CD14-positive monocyte (primary cell): ENCODE measurements at regions not wholly inside any gene's neighbourhood (a gene's known extent, or its start where the extent isn't known, plus 50 kb on each side); places are given as distances from the start of the nearest gene placed in this dataset.

Experiments
- DNase-seq, 3 donors: peaks; one replicate each; pipeline ENCODE4 v3.0.0-alpha.2; 2011 to 2022
- H2AFZ ChIP-seq: 2 replicates; pipeline ENCODE4 v1.6.0; 2012; ENCODE audit warnings: mild to moderate bottlenecking, low read depth, low read length, inconsistent platforms; ENCODE audit not compliant: insufficient read depth, poor library complexity, severe bottlenecking
- H3K27ac ChIP-seq, 2 donors: 1 replicate in 1 of 2; 2 replicates in 1 of 2; pipeline ENCODE4 v1.5.1; 2012 to 2013; ENCODE audit warnings: low read length in 2 of 2, control low read depth in 1 of 2, inconsistent platforms in 1 of 2, low read depth in 1 of 2, mild to moderate bottlenecking in 1 of 2
- H3K27me3 ChIP-seq, 2 donors: one replicate each; pipeline versions ENCODE4 v1.6.0 to v1.6.1; 2011 to 2013; ENCODE audit warnings: low read length in 2 of 2; ENCODE audit not compliant: control insufficient read depth in 2 of 2, insufficient read depth in 2 of 2
- H3K36me3 ChIP-seq, 2 donors: replicated peaks in 1 of 2; 1 replicate in 1 of 2; 2 replicates in 1 of 2; pipeline versions ENCODE4 v1.5.1 to v1.6.1; 2012 to 2013; ENCODE audit warnings: low read length in 2 of 2, control low read depth in 1 of 2, inconsistent platforms in 1 of 2, mild to moderate bottlenecking in 1 of 2; ENCODE audit not compliant: insufficient read depth in 2 of 2, control insufficient read depth in 1 of 2
- H3K4me1 ChIP-seq, 2 donors: 1 replicate in 1 of 2; 2 replicates in 1 of 2; pipeline versions ENCODE4 v1.5.1 to v1.6.1; 2012 to 2013; ENCODE audit warnings: low read length in 2 of 2, control low read depth in 1 of 2, inconsistent platforms in 1 of 2, mild to moderate bottlenecking in 1 of 2, moderate library complexity in 1 of 2; ENCODE audit not compliant: insufficient read depth in 2 of 2, control insufficient read depth in 1 of 2
- H3K4me2 ChIP-seq: replicated peaks from 2 replicates; pipeline ENCODE3; 2012; ENCODE audit warnings: low read length, moderate library complexity, mild to moderate bottlenecking; ENCODE audit not compliant: poor library complexity, severe bottlenecking; ENCODE audit errors: extremely low read depth
- H3K4me3 ChIP-seq, 3 experiments: fragments of 200-600 bp in 1 of 3; sonication (generic) in 1 of 3; replicated peaks in 1 of 3; 1 replicate in 2 of 3; 2 replicates in 1 of 3; pipeline ENCODE4 v1.5.1; 2011 to 2013; ENCODE audit warnings: low read length in 3 of 3, mild to moderate bottlenecking in 3 of 3, control low read depth in 2 of 3, low read depth in 2 of 3, inconsistent platforms in 1 of 3, moderate library complexity in 1 of 3
- H3K79me2 ChIP-seq: 2 replicates; pipeline ENCODE4 v1.6.0; 2012; ENCODE audit warnings: mild to moderate bottlenecking, control low read depth, inconsistent platforms, low read length, moderate library complexity; ENCODE audit not compliant: insufficient read depth
- H3K9ac ChIP-seq: 2 replicates; pipeline ENCODE4 v1.6.0; 2017; ENCODE audit warnings: low read length, mild to moderate bottlenecking; ENCODE audit not compliant: insufficient read depth, poor library complexity, severe bottlenecking
- H3K9me3 ChIP-seq, 2 donors: replicated peaks in 1 of 2; 1 replicate in 1 of 2; 2 replicates in 1 of 2; pipeline versions ENCODE4 v1.5.1 to v1.6.1; 2012 to 2013; ENCODE audit warnings: low read length in 2 of 2, control low read depth in 1 of 2; ENCODE audit not compliant: control insufficient read depth in 1 of 2, insufficient read depth in 1 of 2
- H4K20me1 ChIP-seq: 2 replicates; pipeline ENCODE4 v1.6.0; 2012; ENCODE audit warnings: mild to moderate bottlenecking, low read length, control low read depth, moderate library complexity; ENCODE audit not compliant: insufficient read depth
- H3K27ac Mint-ChIP-seq, 7 donors: one replicate each; pipeline ENCODE4 v1.8.0; 2020; ENCODE audit warnings: mild to moderate bottlenecking in 7 of 7, mixed read lengths in 7 of 7, moderate library complexity in 6 of 7, inconsistent platforms in 2 of 7
- H3K27me3 Mint-ChIP-seq, 3 donors: one replicate each; pipeline ENCODE4 v1.8.0; 2021 to 2022; ENCODE audit warnings: low read depth in 3 of 3, mild to moderate bottlenecking in 3 of 3, mixed read lengths in 3 of 3, moderate library complexity in 3 of 3, inconsistent platforms in 1 of 3
- H3K36me3 Mint-ChIP-seq, 2 donors: one replicate each; pipeline ENCODE4 v1.8.0; 2020; ENCODE audit warnings: mixed read lengths in 2 of 2, inconsistent platforms in 1 of 2, mild to moderate bottlenecking in 1 of 2
- H3K4me1 Mint-ChIP-seq: one replicate; pipeline ENCODE4 v1.8.0; 2020; ENCODE audit warnings: mild to moderate bottlenecking, mixed read lengths
- H3K4me3 Mint-ChIP-seq, 2 donors: one replicate each; pipeline ENCODE4 v1.8.0; 2020; ENCODE audit warnings: mild to moderate bottlenecking in 2 of 2, mixed read lengths in 2 of 2, moderate library complexity in 1 of 2
- H3K9me3 Mint-ChIP-seq, 7 donors: one replicate each; pipeline ENCODE4 v1.8.0; 2020 to 2022; ENCODE audit warnings: mixed read lengths in 7 of 7, mild to moderate bottlenecking in 6 of 7, moderate library complexity in 6 of 7, inconsistent platforms in 2 of 7
- WGBS: methylation state at CpG from one replicate; pipeline ENCODE4 v1.1.5; 2013; ENCODE audit warnings: missing lambda C conversion rate; ENCODE audit not compliant: insufficient coverage; 5-methylcytosine and 5-hydroxymethylcytosine counted together
- intact Hi-C, 2 donors: fragments of 100-400 bp; cut with micrococcal nuclease; formaldehyde crosslinking; loops; one replicate each; pipeline versions ENCODE4 v1.15.0 to v1.15.1; 2023
- TF ChIP-seq, protein P1 (sequence below): fragments of 200-600 bp; IDR thresholded peaks from one replicate; pipeline ENCODE4 v1.8.0; 2022; ENCODE audit warnings: antibody characterized with exemption, mild to moderate bottlenecking

GRCh38 chr22:49642331-49642730 is 185.3 kb downstream of the BRD1 start:
- H3K4me1 ChIP-seq: no peaks in the 10 kb centered on the region
- peaks cover 0 to 2% (median 0%) of the 10 kb centered on the region in 7 donors for H3K9me3 Mint-ChIP-seq
- peaks cover 97% of the 10 kb centered on the region for H4K20me1 ChIP-seq
- H3K27ac ChIP-seq: no peak overlapping the region
- H3K4me3 ChIP-seq: no peak overlapping the region
- no peak overlapping the region for H3K4me3 Mint-ChIP-seq
- H3K79me2 ChIP-seq: peaks cover 65% of the 10 kb centered on the region
- H3K36me3 ChIP-seq: peaks cover 9 to 27% of the 10 kb centered on the region in 2 donors
- intact Hi-C loops: no loop called here
- no peak overlapping the region for H2AFZ ChIP-seq
- H3K27me3 Mint-ChIP-seq: peaks cover 0 to 4% (median 0%) of the 10 kb centered on the region in 3 donors
- H3K9ac ChIP-seq: no peak overlapping the region
- WGBS: 84% methylated on average over 7 of the region's 7 CpGs
- H3K36me3 Mint-ChIP-seq: peaks cover 18 to 33% of the 10 kb centered on the region in 2 donors
- H3K27ac Mint-ChIP-seq: no peak overlapping the region
- H3K27me3 ChIP-seq: no peaks in the 10 kb centered on the region
- TF ChIP-seq, protein P1, sequence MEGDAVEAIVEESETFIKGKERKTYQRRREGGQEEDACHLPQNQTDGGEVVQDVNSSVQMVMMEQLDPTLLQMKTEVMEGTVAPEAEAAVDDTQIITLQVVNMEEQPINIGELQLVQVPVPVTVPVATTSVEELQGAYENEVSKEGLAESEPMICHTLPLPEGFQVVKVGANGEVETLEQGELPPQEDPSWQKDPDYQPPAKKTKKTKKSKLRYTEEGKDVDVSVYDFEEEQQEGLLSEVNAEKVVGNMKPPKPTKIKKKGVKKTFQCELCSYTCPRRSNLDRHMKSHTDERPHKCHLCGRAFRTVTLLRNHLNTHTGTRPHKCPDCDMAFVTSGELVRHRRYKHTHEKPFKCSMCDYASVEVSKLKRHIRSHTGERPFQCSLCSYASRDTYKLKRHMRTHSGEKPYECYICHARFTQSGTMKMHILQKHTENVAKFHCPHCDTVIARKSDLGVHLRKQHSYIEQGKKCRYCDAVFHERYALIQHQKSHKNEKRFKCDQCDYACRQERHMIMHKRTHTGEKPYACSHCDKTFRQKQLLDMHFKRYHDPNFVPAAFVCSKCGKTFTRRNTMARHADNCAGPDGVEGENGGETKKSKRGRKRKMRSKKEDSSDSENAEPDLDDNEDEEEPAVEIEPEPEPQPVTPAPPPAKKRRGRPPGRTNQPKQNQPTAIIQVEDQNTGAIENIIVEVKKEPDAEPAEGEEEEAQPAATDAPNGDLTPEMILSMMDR: no peak
- H3K9me3 ChIP-seq: no peaks in the 10 kb centered on the region
- DNase-seq: no peak
- no peak overlapping the region for H3K4me2 ChIP-seq
- H3K4me1 Mint-ChIP-seq: no peaks in the 10 kb centered on the region

DNA sequence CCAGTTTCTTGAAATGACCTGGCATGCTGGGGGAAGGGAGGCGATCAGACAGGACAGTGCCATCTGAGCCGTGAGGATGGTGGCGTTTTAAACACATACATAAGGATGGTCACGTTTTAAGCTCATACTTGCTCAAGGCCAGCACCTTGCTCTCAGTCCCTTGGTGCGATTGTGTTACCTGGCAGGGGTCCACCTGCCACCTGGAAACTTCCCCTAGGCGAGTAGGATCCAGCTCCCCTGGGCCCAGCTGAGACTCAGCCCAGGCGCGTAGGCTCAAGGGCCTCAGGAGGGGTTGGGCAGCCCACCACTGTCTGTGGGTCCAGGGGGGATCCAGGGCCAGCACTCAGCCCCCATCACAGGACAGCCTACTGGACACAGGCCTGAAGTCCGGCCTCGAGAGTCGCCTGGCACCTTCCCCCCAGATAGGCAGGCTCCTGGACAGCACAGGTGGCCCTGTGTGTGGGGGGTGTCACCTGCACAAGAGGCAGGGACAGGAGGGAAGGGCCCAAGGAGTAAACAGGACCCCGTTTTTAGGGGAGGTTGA is 185.8 kb downstream of the BRD1 start:
- H3K9ac ChIP-seq: no peak overlapping the region
- H3K27me3 ChIP-seq: no peaks in the 10 kb centered on the region
- no peak overlapping the region for H2AFZ ChIP-seq
- H4K20me1 ChIP-seq: peaks cover 97% of the 10 kb centered on the region
- H3K79me2 ChIP-seq: peaks cover 60% of the 10 kb centered on the region
- no peak overlapping the region for H3K27ac ChIP-seq
- Mint-ChIP-seq H3K27me3 (peaks cover 0 to 4% (median 0%) of the 10 kb centered on the region in 3 donors), H3K4me3 (no peak overlapping the region), H3K4me1 (no peaks in the 10 kb centered on the region), H3K27ac (no peak overlapping the region), H3K36me3 (peaks cover 21 to 33% of the 10 kb centered on the region in 2 donors), H3K9me3 (peaks cover 0 to 2% (median 0%) of the 10 kb centered on the region in 7 donors)
- no peak overlapping the region for H3K4me3 ChIP-seq
- H3K4me2 ChIP-seq: no peak overlapping the region
- peaks cover 8 to 27% of the 10 kb centered on the region in 2 donors for H3K36me3 ChIP-seq
- TF ChIP-seq, protein P1: no peak
- 100% methylated on average over 8 of the region's 12 CpGs for WGBS
- intact Hi-C loops: no loop called here
- H3K4me1 ChIP-seq: no peaks in the 10 kb centered on the region
- DNase-seq: no peak
- H3K9me3 ChIP-seq: no peaks in the 10 kb centered on the region
